ENCODE measurements at regions not wholly inside any gene's neighbourhood (a gene's known extent, or its start where the extent isn't known, plus 50 kb on each side); places are given as distances from the start of the nearest gene placed in this dataset.
A peak's percentile ranks its signal among the peaks of the same experiment; 100 is the strongest.
"Not testable (repeated sequence)": the region's sequence is repeated elsewhere in the genome, so short reads cannot be mapped to it uniquely, and the experiment has no call there.

DNA sequence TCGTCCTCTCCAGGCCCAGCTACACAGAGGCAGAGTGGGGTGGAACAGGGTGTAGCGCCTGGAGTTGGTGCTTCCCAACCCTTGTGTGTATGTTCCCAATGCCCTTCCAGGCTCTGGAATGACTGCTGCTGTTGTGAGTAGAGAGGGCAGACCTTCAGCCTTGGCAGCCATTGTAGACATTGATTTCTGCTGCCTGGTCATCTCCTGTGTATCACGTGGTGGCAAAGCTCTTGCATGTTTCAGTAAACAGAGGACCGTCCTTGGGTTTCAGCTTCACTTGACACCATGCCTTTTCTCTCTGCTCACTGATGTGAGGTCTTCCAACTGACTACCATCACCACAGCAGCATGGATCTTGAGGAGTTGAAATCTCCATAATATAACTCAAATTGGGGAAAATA, 397.9 kb downstream of the COG6 start:
- no peak for DNase-seq

DNA sequence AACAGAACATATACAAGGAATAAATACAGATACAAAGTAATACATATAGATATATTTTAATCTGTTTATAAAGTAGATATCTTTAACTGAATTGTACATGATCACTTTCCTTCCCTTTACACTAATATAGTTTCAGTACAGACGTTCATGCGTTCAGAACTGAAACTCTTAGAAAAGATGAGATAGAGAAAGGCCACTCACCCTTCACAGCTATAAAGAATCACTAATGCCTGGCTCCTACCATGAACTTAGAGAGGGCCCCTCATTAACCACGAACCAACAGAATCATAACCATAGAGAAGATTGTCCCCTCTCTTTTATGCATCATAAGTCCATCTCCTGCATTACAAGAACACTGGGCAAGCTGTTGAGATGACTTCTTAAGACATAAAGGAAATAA, 399.0 kb downstream of the COG6 start:
- DNase-seq = not testable (repeated sequence)

- DNase-seq = no peak
Measured at GRCh38 chr13:40056898-40057619, 401.6 kb downstream of the COG6 start.

DNA sequence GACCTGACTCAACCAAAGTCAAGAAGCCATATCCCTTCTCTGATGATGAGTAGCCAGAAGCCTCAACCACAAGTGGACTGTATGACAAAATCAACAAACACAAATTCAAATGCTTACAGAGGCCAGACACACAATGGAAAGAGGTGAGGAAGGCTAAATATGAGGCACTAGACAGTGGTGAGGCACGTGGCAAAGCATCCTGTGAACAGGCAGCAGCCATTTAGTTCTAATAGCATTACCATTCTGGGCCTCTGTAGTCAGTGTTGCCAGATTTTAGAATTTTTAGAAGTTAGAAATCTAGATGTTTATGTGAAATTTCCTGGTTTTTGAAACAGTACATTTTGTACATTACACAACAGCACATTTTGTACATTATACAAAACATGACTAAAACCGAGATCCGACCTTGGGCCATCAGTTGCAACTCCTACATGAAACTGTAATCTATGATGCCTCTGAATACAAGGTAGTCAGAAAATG, 403.3 kb downstream of the COG6 start:
- no peak for DNase-seq

DNA sequence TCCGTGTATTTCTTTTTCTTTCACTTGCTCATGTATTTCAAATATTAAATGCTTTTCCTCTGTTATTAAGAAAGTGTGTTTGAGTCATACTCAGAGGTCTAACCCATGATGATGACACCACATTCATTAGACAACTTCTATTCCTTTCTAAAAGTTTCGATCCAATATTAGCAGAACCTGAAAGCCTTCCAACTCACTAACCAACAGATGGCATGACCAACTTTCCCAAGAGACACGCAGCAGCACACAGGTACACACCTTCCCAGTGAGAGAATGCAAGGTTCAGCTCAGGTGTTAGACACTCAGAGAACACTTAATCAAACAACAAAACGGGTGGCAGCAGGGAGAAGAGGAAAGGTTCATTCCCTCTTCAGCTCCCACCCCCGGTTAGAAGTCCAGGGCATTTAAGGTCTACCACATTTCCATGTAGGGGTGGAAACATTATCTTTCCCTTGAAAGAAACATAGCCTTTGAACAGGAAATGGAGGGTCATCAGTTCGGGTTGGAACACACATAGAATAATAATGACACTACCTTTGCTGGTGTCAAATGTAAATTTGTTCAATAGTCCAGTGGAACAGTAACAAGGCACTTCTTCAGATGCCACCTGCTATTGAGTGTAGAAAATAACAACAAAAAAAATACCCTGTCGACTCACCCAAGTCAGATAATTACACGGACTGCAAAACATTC, 404.2 kb downstream of the COG6 start:
- no peak for DNase-seq

GRCh38 chr13:40060296-40061007, 405.0 kb downstream of the COG6 start:
- DNase-seq = no peak

DNA sequence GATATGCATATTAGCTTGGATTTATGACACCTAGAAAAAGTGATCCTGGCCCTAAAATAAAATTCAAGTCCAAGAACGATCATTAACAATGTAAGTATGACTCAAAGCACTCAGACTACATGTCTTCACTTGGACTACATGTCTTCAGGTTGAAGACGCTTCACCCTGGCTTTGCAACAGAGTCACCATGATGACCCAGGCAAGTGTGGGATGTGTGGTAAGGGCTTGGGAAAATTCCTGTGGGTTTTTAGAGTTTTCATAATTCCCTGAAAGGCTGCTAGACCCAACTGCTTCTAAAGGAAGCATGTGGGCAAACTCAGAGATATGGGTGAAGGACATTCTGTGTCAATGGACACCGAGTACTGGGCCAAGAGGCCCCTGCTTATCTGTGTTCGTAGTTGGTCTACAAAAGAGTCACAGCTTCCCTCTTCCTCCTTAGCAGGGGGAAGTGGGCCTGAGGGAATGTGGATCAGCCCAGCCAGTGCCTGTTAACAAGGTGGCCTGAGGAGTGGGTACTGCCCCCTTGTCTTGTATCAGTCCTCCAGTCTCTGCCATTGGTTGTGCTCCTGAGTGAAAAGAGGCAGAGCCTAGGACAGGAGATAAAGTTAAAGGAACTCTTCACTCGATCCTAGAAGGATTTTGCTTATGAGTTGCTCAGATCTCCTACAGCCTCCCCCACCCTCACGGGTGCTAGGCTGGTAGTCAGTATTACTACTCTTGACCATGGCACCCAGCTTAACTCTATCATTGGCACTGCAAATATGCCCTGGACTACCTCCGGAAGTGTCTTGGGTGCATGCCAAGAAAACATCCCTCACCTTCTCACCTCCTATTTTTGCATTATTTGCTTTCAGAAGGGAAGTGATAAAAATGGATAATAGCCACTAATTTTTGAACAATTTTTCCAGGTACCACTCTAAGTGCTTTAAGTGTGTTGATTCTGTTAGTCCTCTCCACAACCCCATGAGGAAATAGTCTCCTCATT, 406.3 kb downstream of the COG6 start:
- no peak for DNase-seq

GRCh38 chr13:40063278-40063698, 407.8 kb downstream of the COG6 start:
- no peak for DNase-seq

GRCh38 chr13:40063703-40064102, 408.2 kb downstream of the COG6 start:
- no peak for DNase-seq

GRCh38 chr13:40064154-40065097, 409.0 kb downstream of the COG6 start:
- no peak for DNase-seq

- DNase-seq = peak; percentile 65
Measured at GRCh38 chr13:40069173-40070044, 413.9 kb downstream of the COG6 start.

GRCh38 chr13:40070357-40070756, 414.9 kb downstream of the COG6 start:
- no peak for DNase-seq

GRCh38 chr13:40072663-40073120, 417.2 kb downstream of the COG6 start:
- DNase-seq = no peak

- no peak for DNase-seq
Measured at GRCh38 chr13:40074338-40074737, 418.9 kb downstream of the COG6 start.

- DNase-seq = no peak
Measured at GRCh38 chr13:40075281-40075680, 419.8 kb downstream of the COG6 start.

- DNase-seq = no peak
Measured at GRCh38 chr13:40076765-40077362, 421.4 kb downstream of the COG6 start.

- no peak for DNase-seq
Measured at GRCh38 chr13:40077396-40078027, 422.1 kb downstream of the COG6 start.

GRCh38 chr13:40079721-40080120, 424.3 kb downstream of the COG6 start:
- no peak for DNase-seq

- DNase-seq = no peak
Measured at GRCh38 chr13:40080676-40081075, 425.2 kb downstream of the COG6 start.

Data from CD4-positive, alpha-beta T cell treated with Interferon gamma for 1 hour (primary cell).